ENCODE measurements at regions not wholly inside any gene's neighbourhood (a gene's known extent, or its start where the extent isn't known, plus 50 kb on each side); places are given as distances from the start of the nearest gene placed in this dataset.

GRCh38 chr20:10963717-10964266 is 290.0 kb upstream of the JAG1 start:
- H3K9me2 ChIP-seq (ENCODE audit: insufficient read depth): no peaks in the 10 kb centered on the region
- H4K20me1 ChIP-seq (ENCODE audit: insufficient read depth): no peaks in the 10 kb centered on the region
- ChIA-PET POLR2A (ENCODE audit: unreplicated experiment) (no interaction called here), CTCF (no interaction called here)
- no peaks in the 10 kb centered on the region for H3K27me3 ChIP-seq (ENCODE audit: insufficient read depth, low read depth)
- no peaks in the 10 kb centered on the region for H3K4me1 ChIP-seq (replicated peaks; ENCODE audit: insufficient read depth)
- H3K36me3 ChIP-seq (ENCODE audit: low read depth): no peaks in the 10 kb centered on the region
- H3K9me3 ChIP-seq (ENCODE audit: insufficient read depth, low read depth): no peaks in the 10 kb centered on the region
- TF ChIP-seq EZH2 (IDR thresholded peaks at IDR 0.05; ENCODE audit: low read depth) (no peak), CTCF (conservative IDR thresholded peaks at IDR 0.05) (no peak)
- no peak for DNase-seq
- no peak overlapping the region for H3K27ac ChIP-seq
- H3F3A ChIP-seq (ENCODE audit: insufficient read depth, low read depth): no peaks in the 10 kb centered on the region
- H3K79me2 ChIP-seq (ENCODE audit: low read depth): no peaks in the 10 kb centered on the region
- no peak overlapping the region for H3K4me2 ChIP-seq
- H3K4me3 ChIP-seq: no peak overlapping the region
- intact Hi-C loops (cut with micrococcal nuclease; ENCODE audit: unreplicated experiment): no loop called here
- no TSS peak for BruUV-seq (replicated peaks)
- no peak overlapping the region for H2AFZ ChIP-seq

GRCh38 chr20:10965936-10966470 is 292.2 kb upstream of the JAG1 start:
- POLR2A ChIA-PET (ENCODE audit: unreplicated experiment): no interaction called here
- intact Hi-C loops (cut with micrococcal nuclease; ENCODE audit: unreplicated experiment): no loop called here
- no peaks in the 10 kb centered on the region for H3K9me2 ChIP-seq (ENCODE audit: insufficient read depth)
- H2AFZ ChIP-seq: no peak overlapping the region
- no peaks in the 10 kb centered on the region for H3K9me3 ChIP-seq (ENCODE audit: insufficient read depth, low read depth)
- no peaks in the 10 kb centered on the region for H4K20me1 ChIP-seq (ENCODE audit: insufficient read depth)
- DNase-seq: no peak
- H3K4me1 ChIP-seq (replicated peaks; ENCODE audit: insufficient read depth): no peaks in the 10 kb centered on the region
- no peaks in the 10 kb centered on the region for H3F3A ChIP-seq (ENCODE audit: insufficient read depth, low read depth)
- H3K4me3 ChIP-seq: no peak overlapping the region
- no peak overlapping the region for H3K4me2 ChIP-seq
- H3K79me2 ChIP-seq (ENCODE audit: low read depth): no peaks in the 10 kb centered on the region
- no peaks in the 10 kb centered on the region for H3K27me3 ChIP-seq (ENCODE audit: insufficient read depth, low read depth)
- CTCF ChIA-PET: no interaction called here
- H3K36me3 ChIP-seq (ENCODE audit: low read depth): no peaks in the 10 kb centered on the region
- no peak overlapping the region for H3K27ac ChIP-seq
- TF ChIP-seq CTCF (conservative IDR thresholded peaks at IDR 0.05) (no peak), EZH2 (IDR thresholded peaks at IDR 0.05; ENCODE audit: low read depth) (no peak)
- BruUV-seq (replicated peaks): no TSS peak

GRCh38 chr20:10970109-10970508 is 296.3 kb upstream of the JAG1 start:
- peak in 1 of 2 experiments; percentile 35 for DNase-seq
- Histone ChIP-seq H2AFZ (no peak overlapping the region), H3K4me2 (no peak overlapping the region), H4K20me1 (ENCODE audit: insufficient read depth) (no peaks in the 10 kb centered on the region), H3K27ac (no peak overlapping the region), H3K9me2 (ENCODE audit: insufficient read depth) (no peaks in the 10 kb centered on the region), H3K4me3 (no peak overlapping the region), H3K79me2 (ENCODE audit: low read depth) (no peaks in the 10 kb centered on the region), H3K4me1 (replicated peaks; ENCODE audit: insufficient read depth) (no peaks in the 10 kb centered on the region), H3F3A (ENCODE audit: insufficient read depth, low read depth) (no peaks in the 10 kb centered on the region), H3K9me3 (ENCODE audit: insufficient read depth, low read depth) (no peaks in the 10 kb centered on the region), H3K27me3 (ENCODE audit: insufficient read depth, low read depth) (no peaks in the 10 kb centered on the region), H3K36me3 (ENCODE audit: low read depth) (no peaks in the 10 kb centered on the region)
- no TSS peak for BruUV-seq (replicated peaks)
- ChIA-PET POLR2A (ENCODE audit: unreplicated experiment) (no interaction called here), CTCF (no interaction called here)
- intact Hi-C loops (cut with micrococcal nuclease; ENCODE audit: unreplicated experiment): no loop called here
- no peak for TF ChIP-seq EZH2 (IDR thresholded peaks at IDR 0.05; ENCODE audit: low read depth)
- TF ChIP-seq CTCF (conservative IDR thresholded peaks at IDR 0.05): no peak
